Breast epithelium (tissue), 3 donors: ENCODE measurements at regions not wholly inside any gene's neighbourhood (a gene's known extent, or its start where the extent isn't known, plus 50 kb on each side); places are given as distances from the start of the nearest gene placed in this dataset.

ENCODE experiments used
- CTCF ChIP-seq, 3 donors: fragments of 450-650 bp; IDR thresholded peaks; one replicate each; pipeline ENCODE4 v1.5.1; 2016 to 2017; ENCODE audit warnings: antibody characterized with exemption in 3 of 3, mild to moderate bottlenecking in 3 of 3, moderate library complexity in 3 of 3
- POLR2AphosphoS5 ChIP-seq, 3 donors: sonication (generic); formaldehyde crosslinking; IDR thresholded peaks; one replicate each; pipeline ENCODE4 v1.6.1; 2017; ENCODE audit warnings: antibody characterized with exemption in 3 of 3

- TF ChIP-seq CTCF (IDR thresholded peaks at IDR 0.05): no peak
- TF ChIP-seq POLR2AphosphoS5 (IDR thresholded peaks at IDR 0.05): no peak
Measured at GRCh38 chr3:59684766-59685165, 634.9 kb upstream of the CFAP20DC start.
